Kidney (tissue), 13 donors: ENCODE measurements at regions not wholly inside any gene's neighbourhood (a gene's known extent, or its start where the extent isn't known, plus 50 kb on each side); places are given as distances from the start of the nearest gene placed in this dataset.

Experiments
- DNase-seq, 5 donors: peaks; one replicate each; pipeline ENCODE4 v3.0.0-alpha.2; 2013 to 2020
- FAIRE-seq: peaks from 2 replicates; lab custom pipeline; 2012; peaks lifted over from hg19 to GRCh38; lab: Jason Lieb, UNC
- H3K27ac ChIP-seq, 2 donors: one replicate each; pipeline ENCODE4 v1.7.0; 2013; ENCODE audit warnings: low read depth in 2 of 2, low read length in 2 of 2, inconsistent platforms in 1 of 2
- H3K27me3 ChIP-seq: one replicate; pipeline ENCODE4 v1.7.1; 2013; ENCODE audit warnings: low read length, inconsistent platforms; ENCODE audit not compliant: control insufficient read depth, insufficient read depth
- H3K36me3 ChIP-seq, 3 donors: one replicate each; pipeline versions ENCODE4 v1.7.0 to v1.7.1; 2013; ENCODE audit warnings: low read length in 3 of 3, control low read depth in 1 of 3, inconsistent platforms in 1 of 3; ENCODE audit not compliant: insufficient read depth in 3 of 3, control insufficient read depth in 2 of 3
- H3K4me1 ChIP-seq, 3 donors: one replicate each; pipeline versions ENCODE4 v1.7.0 to v1.7.1; 2013; ENCODE audit warnings: low read length in 3 of 3, inconsistent platforms in 1 of 3, low read depth in 1 of 3; ENCODE audit not compliant: control insufficient read depth in 2 of 3, insufficient read depth in 2 of 3
- H3K4me3 ChIP-seq, 3 donors: one replicate each; pipeline versions ENCODE4 v1.7.0 to v1.8.1; 2013; ENCODE audit warnings: low read length in 3 of 3, control low read depth in 1 of 3, inconsistent platforms in 1 of 3
- H3K9ac ChIP-seq, 3 donors: one replicate each; pipeline versions ENCODE4 v1.7.0 to v1.7.1; 2013; ENCODE audit warnings: low read length in 3 of 3, control low read depth in 1 of 3, inconsistent platforms in 1 of 3
- H3K9me3 ChIP-seq, 3 donors: one replicate each; pipeline versions ENCODE4 v1.7.0 to v1.7.1; 2013; ENCODE audit warnings: low read length in 3 of 3, control low read depth in 1 of 3, inconsistent platforms in 1 of 3; ENCODE audit not compliant: control insufficient read depth in 2 of 3, insufficient read depth in 1 of 3
- CTCF ChIP-seq: IDR thresholded peaks from 3 replicates; pipeline ENCODE4 v1.5.1; 2012; ENCODE audit warnings: mild to moderate bottlenecking, moderate library complexity, borderline replicate concordance; ENCODE audit not compliant: insufficient read depth; ENCODE audit errors: extremely low read depth
- intact Hi-C: fragments of 100-400 bp; cut with DNase I; formaldehyde crosslinking; loops from one replicate; pipeline ENCODE4 v1.11.1; 2022
- donor health status: control.
- donor health status: control.
- donor health status: control.
- donor health status: control.
- donor health status: control.
- donor health status: DM: yes; HTN: yes; CAD: no.
- donor health status: Normal renal cell carcinoma (clear cell type).

GRCh38 chr17:51486091-51486490 lies 225.7 kb downstream of the UTP18 start:
- DNase-seq (no peak), FAIRE-seq (no peak)
- Histone ChIP-seq H3K36me3 (no peaks in the 10 kb centered on the region), H3K27ac (no peak overlapping the region), H3K4me3 (no peak overlapping the region), H3K4me1 (no peaks in the 10 kb centered on the region), H3K9ac (no peak overlapping the region), H3K27me3 (no peaks in the 10 kb centered on the region), H3K9me3 (peaks cover 0 to 7% (median 0%) of the 10 kb centered on the region in 3 donors)
- TF ChIP-seq CTCF: no peak
- intact Hi-C loops: no loop called here

DNA sequence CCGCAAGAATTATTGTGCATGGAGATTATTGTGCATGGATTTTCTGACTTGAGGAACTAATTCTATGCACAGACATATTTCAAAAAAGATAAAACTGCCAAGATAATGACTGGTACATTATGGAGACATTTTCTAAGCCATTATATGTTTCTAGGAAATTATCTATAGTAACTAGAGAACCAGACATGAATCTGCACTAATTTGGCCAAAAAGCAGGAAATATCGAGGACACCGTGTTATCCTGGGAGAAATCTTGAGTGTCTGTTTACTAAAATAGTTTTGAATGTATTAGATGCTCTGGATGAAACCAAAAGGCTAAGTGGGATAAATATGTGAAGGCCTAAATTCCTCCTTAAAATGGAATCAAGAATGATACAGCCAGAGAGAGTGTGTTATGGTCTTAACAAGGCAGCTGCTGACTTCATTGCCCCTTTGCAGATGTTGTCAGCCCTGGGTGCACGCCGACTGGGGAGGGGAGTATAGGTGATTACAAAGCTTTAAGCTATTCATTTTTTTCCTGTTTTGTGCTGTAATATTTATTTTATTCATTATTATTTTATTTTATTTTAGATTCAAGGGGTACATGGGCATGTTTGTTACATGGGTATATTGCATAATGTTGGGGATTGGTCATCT lies 226.7 kb downstream of the UTP18 start:
- no peak overlapping the region for H3K27ac ChIP-seq
- H3K36me3 ChIP-seq: no peaks in the 10 kb centered on the region
- intact Hi-C loops: no loop called here
- no peaks in the 10 kb centered on the region for H3K4me1 ChIP-seq
- no peak overlapping the region for H3K4me3 ChIP-seq
- TF ChIP-seq CTCF: no peak
- no peaks in the 10 kb centered on the region for H3K27me3 ChIP-seq
- FAIRE-seq (no peak), DNase-seq (no peak)
- no peak overlapping the region for H3K9ac ChIP-seq
- no peaks in the 10 kb centered on the region for H3K9me3 ChIP-seq

DNA sequence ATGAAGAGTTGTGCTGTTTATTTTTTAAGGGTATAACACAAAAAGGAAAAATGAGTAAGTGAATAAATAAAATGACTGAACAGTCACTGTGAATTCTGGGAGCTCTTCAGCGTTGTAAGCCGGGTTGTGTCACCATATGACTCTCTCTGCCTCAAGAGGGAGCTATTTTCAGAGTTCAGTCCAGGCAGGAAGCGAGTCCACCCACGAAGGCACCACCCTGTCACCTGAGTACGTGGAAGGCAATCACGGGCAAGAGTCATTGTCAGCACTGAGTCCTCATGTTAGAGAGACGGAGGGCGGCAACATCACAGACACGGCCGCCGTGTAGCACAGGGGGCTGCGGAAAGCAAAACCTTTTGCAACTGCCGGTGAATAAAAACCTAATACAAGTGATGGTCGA lies 227.6 kb downstream of the UTP18 start:
- TF ChIP-seq CTCF: no peak
- Histone ChIP-seq H3K27me3 (no peaks in the 10 kb centered on the region), H3K4me3 (no peak overlapping the region), H3K9ac (no peak overlapping the region), H3K27ac (no peak overlapping the region), H3K9me3 (no peaks in the 10 kb centered on the region), H3K36me3 (no peaks in the 10 kb centered on the region), H3K4me1 (no peaks in the 10 kb centered on the region)
- FAIRE-seq (no peak), DNase-seq (peak in 1 of 5 donors; percentile 34)
- intact Hi-C loops: no loop called here

- Histone ChIP-seq H3K4me3 (no peak overlapping the region), H3K27ac (no peak overlapping the region), H3K4me1 (no peaks in the 10 kb centered on the region), H3K9me3 (no peaks in the 10 kb centered on the region), H3K36me3 (no peaks in the 10 kb centered on the region), H3K27me3 (no peaks in the 10 kb centered on the region), H3K9ac (no peak overlapping the region)
- FAIRE-seq: no peak
- DNase-seq: no peak
- no peak for TF ChIP-seq CTCF
- intact Hi-C loops: no loop called here
Measured at GRCh38 chr17:51491416-51491815, 231.1 kb downstream of the UTP18 start.
